CD4-positive, alpha-beta T cell treated with Interleukin-10 for 1 hour (primary cell): ENCODE measurements at regions not wholly inside any gene's neighbourhood (a gene's known extent, or its start where the extent isn't known, plus 50 kb on each side); places are given as distances from the start of the nearest gene placed in this dataset.
"Not testable (repeated sequence)": the region's sequence is repeated elsewhere in the genome, so short reads cannot be mapped to it uniquely, and the experiment has no call there.

Experiments used
- DNase-seq: peaks from one replicate; pipeline ENCODE4 v3.0.0-alpha.2; 2020

DNA sequence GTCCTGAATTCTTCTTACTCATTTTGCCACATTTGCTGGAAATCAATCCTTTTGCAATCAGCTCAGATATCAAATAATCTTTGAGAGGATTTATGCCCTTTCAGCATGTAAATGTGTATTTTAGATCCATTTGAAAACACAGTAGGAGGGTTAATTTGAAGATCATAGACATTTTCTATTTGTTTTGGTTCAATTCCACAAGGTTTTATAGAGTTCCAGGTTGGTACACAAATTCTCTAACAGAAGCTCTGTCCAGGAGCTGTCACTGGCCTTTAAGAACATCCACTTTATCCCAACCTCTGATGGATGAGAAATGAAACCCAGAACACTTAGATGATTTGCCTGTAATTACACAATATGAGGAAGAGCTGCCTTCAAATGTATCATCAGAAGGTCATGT lies 157.3 kb upstream of the CHAC2 start:
- DNase-seq: no peak

DNA sequence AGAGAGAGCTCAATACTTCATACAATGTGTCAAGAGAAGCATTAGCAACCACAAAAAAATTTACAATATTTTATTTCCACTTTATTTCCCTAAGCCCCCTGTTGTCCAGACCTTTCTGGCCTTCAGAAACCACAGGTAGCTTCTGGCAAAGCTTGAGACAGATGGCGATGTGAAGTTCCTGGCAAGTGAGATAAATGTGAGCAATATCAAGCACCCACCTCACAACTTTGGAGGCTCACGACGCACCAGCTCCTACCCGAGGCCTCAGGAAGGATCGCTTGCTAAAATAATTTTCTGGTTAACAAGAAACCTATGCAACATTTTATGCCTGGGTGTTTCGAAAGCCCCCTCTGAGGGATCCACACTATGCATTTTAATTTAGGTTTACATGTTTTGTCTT lies 158.1 kb upstream of the CHAC2 start:
- DNase-seq: no peak

DNA sequence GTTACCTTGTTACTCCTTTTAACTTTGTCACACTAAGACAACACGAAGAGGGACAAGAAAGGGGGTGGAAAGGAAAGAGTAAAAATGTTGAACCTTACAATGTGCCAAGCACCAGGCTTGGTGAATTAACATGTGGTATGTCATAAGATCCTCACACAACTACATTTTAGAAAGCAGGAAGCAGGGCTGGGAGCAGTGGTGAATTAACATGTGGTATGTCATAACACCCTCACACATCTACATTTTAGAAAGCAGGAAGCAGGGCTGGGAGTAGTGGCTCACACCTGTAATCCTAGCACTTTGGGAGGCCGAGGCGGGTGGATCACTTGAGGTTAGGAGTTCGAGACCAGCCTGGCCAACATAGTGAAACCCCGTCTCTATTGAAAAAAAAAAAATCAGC lies 159.3 kb upstream of the CHAC2 start:
- no peak for DNase-seq

DNA sequence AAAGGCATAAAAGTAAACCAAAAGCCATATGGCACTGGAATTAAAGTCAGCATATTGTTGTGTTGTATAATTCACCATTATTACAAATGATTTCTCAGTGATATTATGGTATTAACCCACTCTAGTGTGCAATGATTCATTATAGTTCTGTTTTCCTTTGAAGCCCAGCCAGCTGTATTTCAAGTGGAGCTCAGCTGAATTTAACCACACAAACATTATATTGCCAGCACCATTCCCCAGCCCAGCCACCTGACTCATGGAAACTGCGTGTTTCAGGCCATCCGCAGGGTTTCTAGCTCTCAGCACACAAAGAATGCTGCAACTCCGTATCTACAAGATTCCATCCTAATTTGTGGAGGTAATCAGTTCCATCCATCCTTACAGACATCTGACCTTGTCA lies 166.8 kb upstream of the CHAC2 start:
- DNase-seq: no peak

DNA sequence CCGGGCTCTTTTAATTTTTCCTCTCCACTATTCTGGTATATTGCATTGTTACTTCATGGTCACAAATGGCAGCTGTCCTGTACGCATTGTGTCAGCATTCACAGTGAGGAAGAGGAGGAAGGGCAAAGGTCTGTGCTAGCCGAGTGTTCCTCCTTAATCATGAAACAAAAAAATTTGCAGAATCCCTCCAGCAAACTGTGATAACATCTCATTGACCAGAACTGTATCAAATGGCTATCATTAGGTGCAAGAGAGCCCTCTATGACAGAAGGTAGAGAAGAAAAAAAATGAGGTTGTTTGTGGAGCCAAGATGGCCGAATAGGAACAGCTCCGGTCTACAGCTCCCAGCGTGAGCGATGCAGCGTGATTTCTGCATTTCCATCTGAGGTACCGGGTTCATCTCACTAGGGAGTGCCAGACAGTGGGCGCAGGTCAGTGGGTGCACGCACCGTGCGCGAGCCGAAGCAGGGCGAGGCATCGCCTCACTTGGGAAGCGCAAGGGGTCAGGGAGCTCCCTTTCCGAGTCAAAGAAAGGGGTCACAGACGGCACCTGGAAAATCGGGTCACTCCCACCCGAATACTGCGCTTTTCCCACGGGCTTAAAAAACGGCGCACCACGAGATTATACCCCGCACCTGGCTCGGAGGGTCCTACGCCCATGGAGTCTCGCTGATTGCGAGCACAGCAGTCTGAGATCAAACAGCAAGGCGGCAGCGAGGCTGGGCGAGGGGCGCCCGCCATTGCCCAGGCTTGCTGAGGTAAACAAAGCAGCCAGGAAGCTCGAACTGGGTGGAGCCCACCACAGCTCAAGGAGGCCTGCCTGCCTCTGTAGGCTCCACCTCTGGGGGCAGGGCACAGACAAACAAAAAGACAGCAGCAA lies 180.6 kb upstream of the CHAC2 start:
- DNase-seq: not testable (repeated sequence)

DNA sequence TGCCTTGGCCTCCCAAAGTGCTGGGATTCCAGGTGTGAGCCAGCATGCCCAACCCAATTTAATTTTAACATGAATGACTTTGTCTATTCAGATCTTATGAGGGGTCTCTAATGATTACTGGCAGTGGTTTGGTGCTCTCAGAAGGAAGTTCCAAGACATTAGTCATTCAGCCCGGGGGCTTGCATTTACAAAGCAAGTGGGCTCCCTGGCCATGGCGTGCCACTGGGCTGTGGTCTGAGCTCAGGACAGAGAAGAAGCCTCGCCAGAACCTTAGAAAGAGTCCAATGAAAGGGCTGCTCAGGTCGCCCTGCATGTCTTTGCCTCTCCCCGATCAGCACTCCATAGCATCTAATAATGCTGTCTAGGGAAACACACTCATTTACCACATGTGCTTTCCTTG lies 182.6 kb upstream of the CHAC2 start:
- DNase-seq: no peak

DNA sequence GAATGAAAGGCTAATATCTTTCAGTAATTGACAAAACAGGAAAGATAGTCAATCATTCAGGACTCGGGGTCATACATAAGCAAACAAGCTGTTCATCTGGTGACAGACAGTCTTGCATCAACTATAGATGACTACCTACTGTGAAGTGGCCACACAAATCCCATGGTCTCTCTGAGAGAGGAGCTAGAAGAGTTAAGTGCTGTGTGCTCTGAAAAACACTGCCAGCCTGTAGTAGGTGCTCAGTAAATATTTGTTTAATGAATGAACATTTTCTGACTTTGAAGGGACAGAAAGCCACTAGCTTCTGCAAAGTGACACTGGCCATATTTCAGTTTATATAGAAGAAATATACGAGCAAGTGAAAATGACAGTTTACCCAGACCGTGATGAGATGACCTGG lies 184.0 kb upstream of the CHAC2 start:
- no peak for DNase-seq

DNA sequence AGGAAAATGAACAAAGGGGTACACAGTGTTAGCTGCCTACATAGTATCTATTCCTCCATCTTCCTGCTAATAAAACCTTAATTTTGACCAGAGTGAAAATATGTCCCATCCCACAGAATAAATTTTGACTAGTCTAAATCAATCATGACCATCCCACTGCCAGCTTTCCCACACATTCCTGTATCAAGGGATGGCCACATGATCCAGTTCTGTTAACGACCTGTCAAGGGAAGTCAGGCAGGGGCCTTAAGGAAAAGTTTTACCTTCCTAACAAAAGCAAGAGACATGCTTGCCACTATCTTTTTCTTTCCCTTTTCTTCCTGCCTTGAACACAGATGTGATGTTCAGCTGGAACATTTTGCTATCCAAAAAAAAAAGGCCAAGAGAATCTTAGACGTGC lies 185.0 kb upstream of the CHAC2 start:
- DNase-seq: no peak

DNA sequence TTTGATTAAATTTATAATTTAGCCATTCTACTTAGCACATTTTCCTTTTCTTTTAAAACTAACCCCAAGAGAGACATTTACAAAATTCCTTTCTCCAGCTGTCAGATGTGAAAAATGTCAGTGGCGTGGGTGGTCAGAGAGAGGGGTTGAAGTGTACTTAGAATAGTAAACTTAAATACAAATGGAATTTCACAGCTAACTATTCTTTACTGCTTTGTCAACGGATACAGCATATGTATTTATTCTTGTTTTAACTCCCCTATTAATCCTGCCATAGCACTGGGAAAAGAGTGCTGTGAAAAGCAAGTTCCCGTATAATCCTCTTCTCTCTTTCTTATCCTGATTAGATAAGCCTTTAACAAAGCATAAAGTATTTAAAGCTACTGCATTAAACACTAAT lies 191.4 kb upstream of the CHAC2 start:
- DNase-seq: no peak

DNA sequence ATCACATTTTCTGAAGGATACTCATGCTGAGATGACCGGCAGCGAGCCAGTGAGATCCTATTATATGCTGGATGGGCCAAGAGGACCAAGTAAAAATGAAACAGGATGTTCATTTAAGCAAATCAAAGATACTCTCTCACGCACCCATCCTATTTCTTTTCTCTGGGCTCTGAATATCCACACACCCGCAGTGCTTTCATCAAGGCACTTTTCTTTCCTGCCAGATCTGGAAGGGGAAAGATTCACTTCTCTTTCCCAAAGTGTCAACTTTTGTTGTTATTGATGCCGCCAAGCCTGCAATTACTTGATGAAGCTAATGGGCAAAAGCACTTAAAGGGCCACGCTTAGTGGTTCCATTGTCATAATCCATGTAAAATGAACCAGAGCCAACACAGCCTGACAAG lies 191.9 kb upstream of the CHAC2 start:
- no peak for DNase-seq

DNA sequence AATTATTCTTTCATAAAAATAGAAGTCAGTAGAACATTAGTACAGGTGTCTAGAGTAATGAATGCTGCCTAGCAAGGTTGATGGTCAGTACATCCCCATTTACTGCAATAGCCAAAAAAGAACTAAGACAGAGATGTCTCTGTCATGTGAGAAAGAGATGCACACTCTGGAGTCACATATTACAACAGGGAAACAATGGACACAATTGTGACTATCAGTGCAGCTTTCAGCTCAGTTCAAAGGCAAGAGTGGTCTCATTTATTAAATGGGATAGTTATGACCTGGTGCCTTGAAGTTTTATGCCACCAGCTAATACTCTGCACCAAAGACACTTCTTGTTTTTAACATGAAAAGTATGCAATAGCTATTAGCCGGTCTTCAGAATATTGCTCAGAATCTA lies 194.9 kb upstream of the CHAC2 start:
- DNase-seq: no peak

DNA sequence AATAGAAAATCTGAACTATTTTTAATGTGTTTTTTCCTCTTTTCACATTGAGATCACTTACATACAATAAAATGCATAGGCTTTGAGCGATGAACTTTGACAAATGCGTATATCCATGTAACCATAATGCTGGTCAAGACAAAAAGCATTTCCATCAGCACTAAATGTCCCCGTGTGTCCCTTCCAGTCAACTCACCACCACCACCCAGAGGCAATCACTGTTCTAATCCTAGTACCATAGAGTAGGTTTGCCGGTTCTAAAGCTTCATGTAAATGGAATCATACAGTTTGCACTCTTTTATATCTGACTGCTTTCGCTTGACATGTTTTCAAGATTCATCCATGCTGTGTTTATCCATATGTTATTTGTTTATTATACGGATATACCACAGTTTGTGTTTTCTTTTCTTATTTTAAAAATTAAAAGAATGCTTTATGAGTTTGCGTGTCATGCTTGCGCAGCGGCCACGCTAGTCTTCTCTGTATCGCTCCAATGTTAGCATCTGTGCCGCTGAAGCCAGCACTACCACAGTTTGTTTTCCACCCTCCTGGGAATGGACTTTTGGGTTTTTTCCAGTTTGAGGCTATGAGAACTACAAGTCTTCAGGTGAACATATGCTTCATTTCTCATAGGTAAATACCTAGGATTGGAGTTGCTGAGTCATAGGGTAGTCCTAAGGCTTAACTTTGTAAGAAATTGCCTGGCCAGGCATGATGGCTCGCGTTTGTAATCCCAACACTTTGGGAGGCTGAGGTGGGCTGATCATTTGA lies 197.5 kb upstream of the CHAC2 start:
- DNase-seq: no peak

DNA sequence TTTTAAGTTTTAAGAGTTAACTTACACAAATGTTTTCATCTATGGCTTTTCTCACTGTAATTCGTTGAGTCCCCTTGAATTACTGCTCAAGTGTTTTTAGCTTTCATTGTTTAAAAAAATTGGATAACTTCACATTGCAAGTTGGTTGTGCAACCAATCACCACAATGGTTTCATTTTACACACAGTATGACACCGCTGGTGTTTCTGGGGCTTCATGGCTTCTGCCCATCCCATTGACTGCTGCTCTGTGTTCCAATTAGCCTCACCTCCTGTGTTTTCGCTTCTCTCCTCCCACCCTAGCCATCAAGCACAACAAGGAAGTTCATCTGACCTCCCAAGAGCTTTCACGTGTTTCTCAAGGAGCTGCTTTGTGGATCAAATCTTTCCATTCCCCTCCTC lies 199.1 kb upstream of the CHAC2 start:
- DNase-seq: no peak

DNA sequence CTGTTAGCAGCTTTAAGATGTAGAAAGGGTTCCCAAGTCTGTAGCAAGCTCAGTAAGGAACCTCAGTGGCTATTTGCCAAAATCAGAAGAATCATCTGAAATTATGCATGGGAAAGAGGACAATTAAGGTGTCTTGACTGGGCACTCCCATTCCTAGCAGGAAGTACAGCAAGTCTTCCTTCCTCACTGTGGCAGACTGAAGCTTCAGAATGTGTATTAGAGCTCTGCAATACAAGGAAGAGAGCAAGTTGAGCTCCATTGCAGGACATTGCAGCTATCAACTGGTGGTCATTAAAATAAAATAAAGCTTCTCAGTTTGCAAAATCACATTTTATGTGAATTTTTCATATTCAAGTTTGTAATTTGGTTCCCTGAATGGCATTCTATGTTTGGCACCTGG lies 200.5 kb upstream of the CHAC2 start:
- DNase-seq: no peak

DNA sequence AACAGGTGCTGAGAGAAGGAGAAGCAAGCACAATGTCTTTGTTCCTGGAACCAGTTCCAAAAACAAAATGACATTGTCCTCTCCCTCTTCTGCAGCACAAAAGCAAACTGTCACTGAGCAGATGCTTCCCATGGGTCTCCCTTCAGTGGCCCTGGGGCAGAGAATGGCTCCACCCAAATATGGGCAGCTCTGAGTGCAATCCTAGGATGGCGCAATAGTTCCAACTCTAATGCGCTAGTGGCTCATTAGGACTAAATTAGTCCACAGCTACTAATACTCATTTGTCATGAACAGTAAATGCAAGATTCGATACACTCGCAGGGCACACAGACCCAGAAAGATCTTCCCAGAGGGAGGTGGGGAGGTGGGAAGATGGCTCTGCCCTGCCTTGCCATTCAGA lies 205.2 kb upstream of the CHAC2 start:
- DNase-seq: no peak

DNA sequence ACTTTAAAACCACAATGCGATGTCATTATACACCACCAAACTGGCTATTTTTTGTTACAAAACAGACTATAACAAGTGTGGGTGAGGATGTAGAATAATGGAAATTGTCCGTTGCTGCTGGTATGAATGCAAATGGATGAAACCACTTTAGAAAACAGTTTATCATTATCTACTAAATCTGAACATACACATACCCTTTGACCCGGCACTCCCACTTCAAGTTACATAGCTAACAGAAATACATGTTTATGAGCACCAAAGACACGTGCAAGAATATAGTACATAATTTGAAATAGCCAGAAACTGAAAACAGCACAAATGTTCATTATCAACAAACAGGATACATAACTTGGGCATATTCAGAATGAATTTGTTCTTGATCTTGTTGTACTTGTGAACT lies 206.4 kb upstream of the CHAC2 start:
- DNase-seq: no peak

DNA sequence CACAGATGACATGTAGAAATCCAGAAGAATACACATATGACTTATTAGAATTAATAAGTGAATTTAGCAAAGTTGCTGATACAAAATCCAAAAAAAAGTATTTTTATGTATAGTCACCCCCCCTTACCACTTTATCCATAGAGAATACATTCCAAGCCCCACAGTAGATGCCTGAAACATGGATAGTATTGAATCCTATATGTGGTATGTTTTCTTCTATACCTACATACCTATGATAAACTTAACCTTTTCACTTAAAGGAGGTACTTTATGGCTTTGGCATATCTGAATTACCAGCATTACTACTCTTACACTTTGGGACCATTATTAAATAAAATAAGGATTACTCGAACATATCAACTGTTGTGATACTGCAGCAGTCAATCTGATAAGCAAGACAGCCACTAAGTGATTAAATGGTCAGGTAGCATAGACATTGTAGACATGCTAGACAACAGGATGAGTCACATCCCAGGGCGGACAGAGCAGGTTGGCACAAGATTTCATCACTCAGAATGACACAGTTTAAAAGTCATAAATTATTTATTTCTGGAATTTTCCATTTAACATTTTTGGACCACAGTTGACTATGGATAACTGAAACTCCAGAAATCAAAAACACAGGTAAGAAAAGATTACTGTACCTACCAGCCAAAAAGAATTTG lies 208.2 kb upstream of the CHAC2 start:
- no peak for DNase-seq

DNA sequence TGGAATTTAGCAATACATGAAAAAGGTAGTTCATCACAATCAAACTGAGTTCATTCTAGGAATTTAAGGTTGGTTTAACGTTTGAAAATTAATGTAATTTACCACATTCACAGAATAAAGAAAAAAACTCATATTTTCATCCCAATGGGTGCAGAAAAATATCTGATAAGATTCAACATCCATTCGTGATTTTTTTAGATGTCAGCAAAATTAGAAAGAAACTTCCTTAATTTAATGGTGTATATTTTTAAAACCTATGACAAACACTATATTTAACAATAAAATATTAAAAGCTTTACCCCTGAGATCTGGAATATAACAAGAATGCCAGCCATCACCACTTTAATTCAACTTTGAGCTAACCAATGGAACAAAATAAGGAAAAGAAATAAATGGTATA lies 208.7 kb upstream of the CHAC2 start:
- no peak for DNase-seq

DNA sequence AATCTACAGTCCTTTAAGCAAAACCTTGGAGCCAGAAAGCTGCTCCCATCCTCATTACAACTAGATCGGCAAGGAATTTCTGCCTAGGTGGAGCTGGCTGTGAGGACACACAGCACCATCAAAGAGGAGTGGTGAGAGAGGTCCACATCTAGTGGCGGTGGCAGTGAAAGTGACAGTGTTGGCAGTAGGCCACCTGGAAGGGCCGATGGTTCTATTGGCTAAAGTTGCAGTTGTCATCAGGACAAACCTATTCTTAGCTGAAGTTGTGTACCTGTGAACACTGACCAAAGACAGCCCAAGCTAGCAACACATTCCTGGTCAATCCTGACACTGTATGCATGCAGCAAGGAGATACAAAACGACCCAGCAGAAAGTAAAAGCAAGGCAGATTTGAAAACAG lies 218.1 kb upstream of the CHAC2 start:
- no peak for DNase-seq

DNA sequence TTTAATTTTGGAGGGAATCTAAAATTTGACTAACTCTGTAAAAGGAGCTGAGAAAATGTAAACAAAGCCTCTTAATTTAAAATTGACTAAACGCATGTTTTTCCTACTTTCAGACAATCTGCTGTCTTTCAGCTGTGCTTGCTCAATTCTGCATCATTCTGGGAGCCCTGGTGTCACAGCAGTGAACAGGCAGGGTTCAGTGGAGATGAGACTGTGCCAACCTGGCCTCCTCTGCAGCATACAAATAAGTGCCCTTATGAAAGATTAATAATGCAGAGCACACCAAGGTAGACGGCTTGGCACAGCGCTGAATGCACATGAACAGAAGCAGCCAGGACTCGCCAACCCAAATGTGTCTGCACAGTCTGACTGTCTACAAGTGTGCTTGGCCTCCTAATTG lies 222.0 kb upstream of the CHAC2 start:
- no peak for DNase-seq

DNA sequence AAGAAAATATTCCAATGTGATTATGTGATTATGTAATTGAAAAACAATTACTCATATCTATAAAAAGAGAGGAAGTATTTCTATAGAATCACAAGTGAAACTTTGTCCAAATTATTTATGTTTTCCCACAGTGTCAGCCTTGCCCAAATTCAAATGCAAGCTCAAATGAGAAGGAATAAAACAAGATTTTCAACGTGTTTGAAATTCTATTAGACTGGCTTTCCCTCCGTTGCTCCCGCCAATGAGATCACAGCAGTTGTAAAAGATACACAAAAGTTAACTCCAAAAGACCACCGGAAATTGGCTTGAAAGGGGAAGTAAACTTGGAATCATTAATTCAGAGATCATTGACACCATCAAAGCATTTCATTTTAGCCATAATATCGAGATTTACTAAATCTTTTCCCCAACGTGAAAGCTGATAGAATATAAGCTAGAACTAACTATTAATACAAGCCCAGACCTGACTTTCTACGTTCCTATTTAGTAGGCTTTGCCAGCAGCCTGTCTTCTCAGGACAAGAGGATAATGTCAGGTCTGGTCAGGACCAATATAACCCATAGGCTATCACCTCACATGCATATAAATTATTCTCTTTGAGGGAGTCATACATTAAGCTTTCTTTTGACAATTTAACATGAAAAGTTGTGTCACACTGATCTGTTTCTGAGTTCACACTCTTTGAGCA lies 222.6 kb upstream of the CHAC2 start:
- DNase-seq: no peak

DNA sequence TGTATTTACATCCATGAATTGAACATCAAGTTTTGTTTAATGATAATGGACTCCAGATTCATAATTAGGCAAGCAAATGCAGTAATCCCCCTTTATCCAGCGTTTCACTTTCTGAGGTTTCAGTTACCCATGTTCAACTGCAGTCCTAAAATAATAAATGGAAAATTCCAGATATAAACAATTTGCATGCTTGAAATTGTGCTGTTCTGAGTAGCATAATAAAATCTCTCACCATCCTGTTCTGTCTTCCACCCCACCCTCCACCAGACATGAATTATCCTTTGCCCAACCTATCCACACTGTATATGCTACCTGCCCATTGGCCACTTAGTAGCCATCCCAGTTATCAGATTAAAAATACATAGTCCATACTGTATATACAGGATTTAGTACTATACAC lies 224.5 kb upstream of the CHAC2 start:
- no peak for DNase-seq

DNA sequence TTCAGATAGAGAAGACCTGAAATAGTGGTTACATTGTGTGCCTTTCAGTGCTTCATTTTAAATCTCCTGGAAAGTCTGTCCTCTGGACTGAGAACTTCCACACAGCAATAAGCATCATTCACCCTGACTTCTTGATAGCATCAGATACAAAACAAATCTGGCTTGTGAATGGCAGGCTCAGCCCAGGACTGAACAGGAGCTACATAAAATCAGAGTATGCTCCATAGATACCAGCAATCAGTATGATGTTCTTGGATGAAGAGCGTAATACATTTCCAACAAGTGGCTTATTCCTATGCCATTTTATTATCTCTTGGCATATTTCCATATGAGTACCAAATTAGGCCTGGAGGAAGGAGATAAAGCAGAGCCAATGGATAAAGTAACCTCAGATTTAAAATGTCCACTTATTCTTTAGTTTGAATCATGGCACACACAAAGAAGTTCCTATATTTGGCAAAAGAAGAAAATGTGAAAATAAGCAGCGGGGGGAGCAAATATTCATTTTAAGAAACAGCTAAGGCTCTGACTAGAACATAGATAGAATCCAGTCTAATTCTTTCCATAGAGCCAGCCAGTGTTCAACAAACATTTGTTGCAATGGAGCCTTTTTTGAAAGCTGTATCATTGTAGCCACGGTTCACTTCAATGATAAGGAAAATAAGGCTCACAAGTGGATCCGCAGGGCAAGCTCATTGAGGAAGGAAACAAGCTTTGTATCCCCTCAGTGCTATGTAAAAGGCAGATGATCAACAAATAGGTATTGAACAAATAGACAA lies 230.8 kb upstream of the CHAC2 start:
- DNase-seq: no peak
